ENCODE measurements at regions not wholly inside any gene's neighbourhood (a gene's known extent, or its start where the extent isn't known, plus 50 kb on each side); places are given as distances from the start of the nearest gene placed in this dataset.

DNA sequence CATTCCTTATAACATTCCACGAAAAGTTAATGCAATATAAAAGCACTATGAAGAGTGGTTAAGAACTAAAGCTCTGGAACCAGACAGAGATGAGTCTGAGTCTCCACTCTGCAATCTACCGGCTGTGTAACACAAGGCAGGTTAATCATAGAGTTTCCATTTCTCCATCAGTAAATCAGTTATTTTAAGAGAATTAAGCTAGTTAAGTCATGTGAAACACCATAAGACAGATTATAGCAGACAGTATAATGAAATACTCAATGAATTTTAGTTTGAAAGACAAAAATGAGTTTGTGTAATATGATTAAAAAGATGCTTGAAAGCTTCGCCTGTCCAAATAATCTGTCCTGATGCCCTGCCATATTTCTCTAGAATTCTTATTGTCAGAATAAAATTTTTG lies 282.6 kb upstream of the ACTRT1 start:
- DNase-seq (ENCODE audit: low read depth in 2 of 2), result no peak

DNA sequence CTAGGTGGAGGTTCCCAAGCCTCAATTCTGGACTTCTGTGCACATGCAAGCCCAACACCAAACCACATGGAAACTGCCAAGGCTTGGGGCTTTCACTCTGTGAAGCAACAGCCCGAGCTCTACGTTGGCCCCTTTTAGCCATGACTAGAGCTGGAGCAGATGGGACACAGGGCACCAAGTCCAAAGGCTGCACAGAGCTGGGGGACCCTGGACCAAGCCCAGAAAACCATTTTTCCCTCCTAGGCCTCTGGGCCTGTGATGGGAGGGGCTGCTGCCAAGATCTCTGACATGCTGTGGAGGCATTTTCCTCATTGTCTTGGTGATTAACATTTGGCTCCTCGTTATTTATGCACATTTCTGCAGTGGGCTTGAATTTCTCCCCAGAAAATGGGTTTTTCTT lies 258.7 kb upstream of the ACTRT1 start:
- DNase-seq (ENCODE audit: low read depth in 2 of 2), result no peak

- DNase-seq (ENCODE audit: low read depth in 2 of 2), result no peak
Measured at GRCh38 chrX:128309311-128309710, 257.1 kb upstream of the ACTRT1 start.

GRCh38 chrX:128294198-128294597 lies 242.0 kb upstream of the ACTRT1 start:
- DNase-seq (ENCODE audit: low read depth in 2 of 2), result no peak

GRCh38 chrX:128287693-128288092 lies 235.5 kb upstream of the ACTRT1 start:
- no peak for DNase-seq (ENCODE audit: low read depth in 2 of 2)

GRCh38 chrX:128250621-128251020 lies 198.4 kb upstream of the ACTRT1 start:
- DNase-seq (ENCODE audit: low read depth in 2 of 2), result no peak

- DNase-seq (ENCODE audit: low read depth in 2 of 2), result no peak
Measured at GRCh38 chrX:128216364-128216763, 164.2 kb upstream of the ACTRT1 start.

GRCh38 chrX:128165884-128166408 lies 113.7 kb upstream of the ACTRT1 start:
- DNase-seq (ENCODE audit: low read depth in 2 of 2), result no peak

- no peak for DNase-seq (ENCODE audit: low read depth in 2 of 2)
Measured at GRCh38 chrX:128156204-128156603, 104.0 kb upstream of the ACTRT1 start.

DNA sequence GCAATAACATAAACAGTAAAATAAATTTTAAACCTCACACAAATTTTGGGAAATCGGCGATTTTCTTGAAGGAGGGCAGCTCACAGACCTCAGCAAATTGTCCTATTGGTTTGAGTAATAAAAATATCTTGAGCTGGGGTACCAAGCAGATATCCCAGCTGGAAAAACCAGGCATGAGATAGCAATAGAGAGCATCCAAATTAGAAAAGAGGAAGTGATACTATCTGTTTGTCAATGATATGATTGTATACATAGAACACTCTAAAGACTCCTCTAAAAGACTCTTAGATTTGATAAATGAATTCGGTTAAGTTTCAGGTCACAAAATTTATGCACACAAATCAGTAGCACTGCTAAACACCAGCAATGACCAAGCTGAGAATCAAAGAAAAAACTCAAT lies 90.5 kb upstream of the ACTRT1 start:
- DNase-seq (ENCODE audit: low read depth in 2 of 2), result no peak

- DNase-seq (ENCODE audit: low read depth in 2 of 2), result no peak
Measured at GRCh38 chrX:128106630-128107029, 54.4 kb upstream of the ACTRT1 start.

GRCh38 chrX:128105659-128106058 lies 53.5 kb upstream of the ACTRT1 start:
- DNase-seq (ENCODE audit: low read depth in 2 of 2), result no peak
